ENCODE measurements at regions not wholly inside any gene's neighbourhood (a gene's known extent, or its start where the extent isn't known, plus 50 kb on each side); places are given as distances from the start of the nearest gene placed in this dataset.

DNA sequence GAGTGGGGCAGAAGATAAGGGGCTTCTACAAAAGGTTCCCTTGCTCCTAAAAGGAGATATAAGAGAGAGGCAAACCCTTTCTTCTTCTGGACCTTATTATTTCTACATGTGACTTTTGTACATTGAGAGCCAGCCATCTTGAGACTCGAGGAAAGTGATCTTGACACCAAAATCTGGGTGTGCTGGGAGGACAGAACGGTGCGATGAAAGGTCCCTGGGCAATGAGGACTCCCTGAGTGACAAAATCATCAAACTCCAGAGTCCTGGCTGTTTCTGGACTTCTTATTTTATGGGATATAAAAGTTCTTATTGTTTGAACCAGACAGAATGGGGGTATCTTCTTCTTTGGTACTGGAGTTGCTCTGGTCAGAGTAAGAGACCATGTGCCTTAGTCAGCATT is 411.0 kb downstream of the ZNF536 start:
- TF ChIP-seq, protein P1, sequence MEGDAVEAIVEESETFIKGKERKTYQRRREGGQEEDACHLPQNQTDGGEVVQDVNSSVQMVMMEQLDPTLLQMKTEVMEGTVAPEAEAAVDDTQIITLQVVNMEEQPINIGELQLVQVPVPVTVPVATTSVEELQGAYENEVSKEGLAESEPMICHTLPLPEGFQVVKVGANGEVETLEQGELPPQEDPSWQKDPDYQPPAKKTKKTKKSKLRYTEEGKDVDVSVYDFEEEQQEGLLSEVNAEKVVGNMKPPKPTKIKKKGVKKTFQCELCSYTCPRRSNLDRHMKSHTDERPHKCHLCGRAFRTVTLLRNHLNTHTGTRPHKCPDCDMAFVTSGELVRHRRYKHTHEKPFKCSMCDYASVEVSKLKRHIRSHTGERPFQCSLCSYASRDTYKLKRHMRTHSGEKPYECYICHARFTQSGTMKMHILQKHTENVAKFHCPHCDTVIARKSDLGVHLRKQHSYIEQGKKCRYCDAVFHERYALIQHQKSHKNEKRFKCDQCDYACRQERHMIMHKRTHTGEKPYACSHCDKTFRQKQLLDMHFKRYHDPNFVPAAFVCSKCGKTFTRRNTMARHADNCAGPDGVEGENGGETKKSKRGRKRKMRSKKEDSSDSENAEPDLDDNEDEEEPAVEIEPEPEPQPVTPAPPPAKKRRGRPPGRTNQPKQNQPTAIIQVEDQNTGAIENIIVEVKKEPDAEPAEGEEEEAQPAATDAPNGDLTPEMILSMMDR (IDR thresholded peaks at IDR 0.05): no peak
- H3K4me2 ChIP-seq (replicated peaks; ENCODE audit: extremely low read depth, low read length, poor library complexity, severe bottlenecking): no peak overlapping the region
- H3K79me2 ChIP-seq (ENCODE audit: insufficient read depth, low read length): no peaks in the 10 kb centered on the region
- Mint-ChIP-seq H3K27me3 (ENCODE audit: low read depth in 3 of 3) (peaks cover 3 to 8% (median 5%) of the 10 kb centered on the region in 3 donors), H3K4me1 (peaks cover 19% of the 10 kb centered on the region), H3K27ac (no peak overlapping the region), H3K9me3 (no peaks in the 10 kb centered on the region), H3K4me3 (no peak overlapping the region), H3K36me3 (no peaks in the 10 kb centered on the region)
- 83% methylated on average over 1 of the region's 3 CpGs for WGBS (ENCODE audit: insufficient coverage)
- peaks cover 10 to 13% of the 10 kb centered on the region in 2 donors for H3K4me1 ChIP-seq (ENCODE audit: control insufficient read depth in 1 of 2, insufficient read depth in 2 of 2, low read length in 2 of 2)
- intact Hi-C loops (cut with micrococcal nuclease): no loop called here
- no peak for DNase-seq
- no peak overlapping the region for H3K27ac ChIP-seq (ENCODE audit: low read depth in 1 of 2, low read length in 2 of 2)
- no peaks in the 10 kb centered on the region for H3K27me3 ChIP-seq (ENCODE audit: control insufficient read depth in 2 of 2, insufficient read depth in 2 of 2, low read length in 2 of 2)
- no peak overlapping the region for H2AFZ ChIP-seq (ENCODE audit: insufficient read depth, low read depth, low read length, poor library complexity, severe bottlenecking)
- no peak overlapping the region for H3K9ac ChIP-seq (ENCODE audit: insufficient read depth, low read length, poor library complexity, severe bottlenecking)
- H3K9me3 ChIP-seq (replicated peaks in 1 of 2; ENCODE audit: control insufficient read depth in 1 of 2, insufficient read depth in 1 of 2, low read length in 2 of 2): no peaks in the 10 kb centered on the region
- H3K4me3 ChIP-seq (replicated peaks in 1 of 3; ENCODE audit: low read depth in 2 of 3, low read length in 3 of 3): no peak overlapping the region
- no peaks in the 10 kb centered on the region for H3K36me3 ChIP-seq (replicated peaks in 1 of 2; ENCODE audit: control insufficient read depth in 1 of 2, insufficient read depth in 2 of 2, low read length in 2 of 2)
- H4K20me1 ChIP-seq (ENCODE audit: insufficient read depth, low read length): no peaks in the 10 kb centered on the region

DNA sequence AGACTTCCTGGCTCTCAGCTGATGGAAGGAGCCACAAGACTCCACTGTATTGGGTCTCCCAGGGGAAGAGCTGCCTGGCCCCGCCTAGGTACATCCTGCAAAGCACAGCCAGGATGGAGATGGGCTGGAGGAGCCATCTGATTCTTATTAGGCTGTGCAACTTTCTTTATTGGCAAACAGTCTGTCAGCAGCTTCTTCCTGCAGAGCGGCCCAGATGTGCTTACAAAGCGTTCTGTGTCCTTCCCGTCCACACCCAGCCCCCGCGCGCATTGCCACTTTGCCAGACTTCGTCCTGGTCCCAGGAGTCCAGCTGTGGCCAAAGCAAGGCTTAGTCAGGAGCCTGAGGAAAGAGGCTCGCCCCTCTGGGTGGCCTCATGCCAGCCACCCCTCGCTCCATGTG is 409.3 kb downstream of the ZNF536 start:
- Histone ChIP-seq H3K36me3 (replicated peaks in 1 of 2; ENCODE audit: control insufficient read depth in 1 of 2, insufficient read depth in 2 of 2, low read length in 2 of 2) (no peaks in the 10 kb centered on the region), H3K4me1 (ENCODE audit: control insufficient read depth in 1 of 2, insufficient read depth in 2 of 2, low read length in 2 of 2) (peaks cover 10 to 13% of the 10 kb centered on the region in 2 donors), H4K20me1 (ENCODE audit: insufficient read depth, low read length) (no peaks in the 10 kb centered on the region), H3K79me2 (ENCODE audit: insufficient read depth, low read length) (no peaks in the 10 kb centered on the region), H3K9ac (ENCODE audit: insufficient read depth, low read length, poor library complexity, severe bottlenecking) (no peak overlapping the region), H3K27me3 (ENCODE audit: control insufficient read depth in 2 of 2, insufficient read depth in 2 of 2, low read length in 2 of 2) (no peaks in the 10 kb centered on the region), H3K4me3 (replicated peaks in 1 of 3; ENCODE audit: low read depth in 2 of 3, low read length in 3 of 3) (no peak overlapping the region), H3K4me2 (replicated peaks; ENCODE audit: extremely low read depth, low read length, poor library complexity, severe bottlenecking) (no peak overlapping the region), H3K27ac (ENCODE audit: low read depth in 1 of 2, low read length in 2 of 2) (no peak overlapping the region), H2AFZ (ENCODE audit: insufficient read depth, low read depth, low read length, poor library complexity, severe bottlenecking) (no peak overlapping the region), H3K9me3 (replicated peaks in 1 of 2; ENCODE audit: control insufficient read depth in 1 of 2, insufficient read depth in 1 of 2, low read length in 2 of 2) (no peaks in the 10 kb centered on the region)
- no peaks in the 10 kb centered on the region for H3K36me3 Mint-ChIP-seq
- peaks cover 16% of the 10 kb centered on the region for H3K4me1 Mint-ChIP-seq
- no peaks in the 10 kb centered on the region for H3K9me3 Mint-ChIP-seq
- H3K27ac Mint-ChIP-seq: no peak overlapping the region
- H3K27me3 Mint-ChIP-seq (ENCODE audit: low read depth in 3 of 3): peaks cover 5 to 11% (median 8%) of the 10 kb centered on the region in 3 donors
- TF ChIP-seq, protein P1 (IDR thresholded peaks at IDR 0.05): no peak
- 94% methylated on average over 8 of the region's 10 CpGs for WGBS (ENCODE audit: insufficient coverage)
- DNase-seq: no peak
- intact Hi-C loops (cut with micrococcal nuclease): no loop called here
- no peak overlapping the region for H3K4me3 Mint-ChIP-seq
